Subcutaneous abdominal adipose tissue (tissue), 5 donors: ENCODE measurements at regions not wholly inside any gene's neighbourhood (a gene's known extent, or its start where the extent isn't known, plus 50 kb on each side); places are given as distances from the start of the nearest gene placed in this dataset.

ENCODE experiments used
- H3K27ac ChIP-seq: one replicate; pipeline ENCODE4 v1.7.0; 2013; ENCODE audit warnings: low read depth, mild to moderate bottlenecking, inconsistent platforms, low read length, moderate library complexity
- H3K27me3 ChIP-seq, 5 donors: one replicate each; pipeline ENCODE4 v1.7.0; 2013; ENCODE audit warnings: low read length in 5 of 5, inconsistent platforms in 1 of 5; ENCODE audit not compliant: control insufficient read depth in 5 of 5, insufficient read depth in 4 of 5
- H3K36me3 ChIP-seq, 5 donors: one replicate each; pipeline ENCODE4 v1.7.0; 2013; ENCODE audit warnings: low read length in 5 of 5; ENCODE audit not compliant: control insufficient read depth in 5 of 5, insufficient read depth in 5 of 5
- H3K4me1 ChIP-seq, 5 donors: one replicate each; pipeline ENCODE4 v1.7.0; 2013; ENCODE audit warnings: low read length in 5 of 5, mild to moderate bottlenecking in 3 of 5, moderate library complexity in 1 of 5; ENCODE audit not compliant: control insufficient read depth in 5 of 5, insufficient read depth in 5 of 5
- H3K4me3 ChIP-seq, 5 donors: one replicate each; pipeline ENCODE4 v1.7.0; 2013; ENCODE audit warnings: low read length in 5 of 5, low read depth in 1 of 5
- H3K9ac ChIP-seq, 5 donors: one replicate each; pipeline ENCODE4 v1.7.0; 2013; ENCODE audit warnings: low read length in 5 of 5, mild to moderate bottlenecking in 4 of 5, moderate library complexity in 3 of 5
- H3K9me3 ChIP-seq, 5 donors: one replicate each; pipeline ENCODE4 v1.7.0; 2013; ENCODE audit warnings: low read length in 5 of 5; ENCODE audit not compliant: control insufficient read depth in 5 of 5
- donor health status: healthy.
- donor health status: healthy.
- donor health status: healthy.
- donor health status: healthy.
- donor health status: healthy.

GRCh38 chr2:226275215-226275614 lies 524.4 kb downstream of the IRS1 start:
- Histone ChIP-seq H3K9ac (no peak overlapping the region), H3K27ac (no peak overlapping the region), H3K27me3 (no peaks in the 10 kb centered on the region), H3K36me3 (no peaks in the 10 kb centered on the region), H3K4me3 (no peak overlapping the region), H3K4me1 (peaks cover 0 to 3% (median 1%) of the 10 kb centered on the region in 5 donors), H3K9me3 (no peaks in the 10 kb centered on the region)

GRCh38 chr2:226274143-226274542 lies 525.5 kb downstream of the IRS1 start:
- Histone ChIP-seq H3K27ac (no peak overlapping the region), H3K4me1 (peaks cover 0 to 3% (median 0%) of the 10 kb centered on the region in 5 donors), H3K27me3 (no peaks in the 10 kb centered on the region), H3K9me3 (no peaks in the 10 kb centered on the region), H3K4me3 (no peak overlapping the region), H3K9ac (no peak overlapping the region), H3K36me3 (no peaks in the 10 kb centered on the region)

GRCh38 chr2:226273440-226273839 lies 526.2 kb downstream of the IRS1 start:
- no peaks in the 10 kb centered on the region for H3K27me3 ChIP-seq
- H3K4me3 ChIP-seq = no peak overlapping the region
- H3K4me1 ChIP-seq = peaks cover 0 to 3% (median 0%) of the 10 kb centered on the region in 5 donors
- no peak overlapping the region for H3K9ac ChIP-seq
- H3K27ac ChIP-seq = no peak overlapping the region
- H3K9me3 ChIP-seq = no peaks in the 10 kb centered on the region
- H3K36me3 ChIP-seq = no peaks in the 10 kb centered on the region

- no peaks in the 10 kb centered on the region for H3K36me3 ChIP-seq
- H3K4me1 ChIP-seq = peaks cover 0 to 3% (median 0%) of the 10 kb centered on the region in 5 donors
- H3K4me3 ChIP-seq = no peak overlapping the region
- no peaks in the 10 kb centered on the region for H3K9me3 ChIP-seq
- H3K27ac ChIP-seq = no peak overlapping the region
- H3K9ac ChIP-seq = no peak overlapping the region
- no peaks in the 10 kb centered on the region for H3K27me3 ChIP-seq
Measured at GRCh38 chr2:226272435-226272834, 527.2 kb downstream of the IRS1 start.

- Histone ChIP-seq H3K4me1 (peaks cover 0 to 3% (median 0%) of the 10 kb centered on the region in 5 donors), H3K9me3 (no peaks in the 10 kb centered on the region), H3K4me3 (no peak overlapping the region), H3K27ac (no peak overlapping the region), H3K9ac (no peak overlapping the region), H3K36me3 (no peaks in the 10 kb centered on the region), H3K27me3 (no peaks in the 10 kb centered on the region)
Measured at GRCh38 chr2:226270285-226271058, 529.1 kb downstream of the IRS1 start.

- Histone ChIP-seq H3K9me3 (peaks cover 0 to 1% (median 0%) of the 10 kb centered on the region in 5 donors), H3K36me3 (no peaks in the 10 kb centered on the region), H3K4me1 (peaks cover 0 to 3% (median 0%) of the 10 kb centered on the region in 5 donors), H3K27me3 (no peaks in the 10 kb centered on the region), H3K4me3 (no peak overlapping the region), H3K9ac (no peak overlapping the region), H3K27ac (no peak overlapping the region)
Measured at GRCh38 chr2:226267516-226268289, 531.9 kb downstream of the IRS1 start.

GRCh38 chr2:226256709-226257376 lies 542.8 kb downstream of the IRS1 start:
- H3K27ac ChIP-seq = no peak overlapping the region
- no peaks in the 10 kb centered on the region for H3K9me3 ChIP-seq
- H3K4me3 ChIP-seq = no peak overlapping the region
- H3K4me1 ChIP-seq = no peaks in the 10 kb centered on the region
- H3K9ac ChIP-seq = no peak overlapping the region
- H3K27me3 ChIP-seq = no peaks in the 10 kb centered on the region
- no peaks in the 10 kb centered on the region for H3K36me3 ChIP-seq

GRCh38 chr2:226256237-226256636 lies 543.4 kb downstream of the IRS1 start:
- no peaks in the 10 kb centered on the region for H3K4me1 ChIP-seq
- H3K4me3 ChIP-seq = no peak overlapping the region
- H3K27ac ChIP-seq = no peak overlapping the region
- H3K9ac ChIP-seq = no peak overlapping the region
- no peaks in the 10 kb centered on the region for H3K27me3 ChIP-seq
- H3K9me3 ChIP-seq = no peaks in the 10 kb centered on the region
- no peaks in the 10 kb centered on the region for H3K36me3 ChIP-seq

GRCh38 chr2:226251661-226252060 lies 548.0 kb downstream of the IRS1 start:
- Histone ChIP-seq H3K9me3 (no peaks in the 10 kb centered on the region), H3K27ac (no peak overlapping the region), H3K27me3 (no peaks in the 10 kb centered on the region), H3K9ac (no peak overlapping the region), H3K4me1 (no peaks in the 10 kb centered on the region), H3K36me3 (no peaks in the 10 kb centered on the region), H3K4me3 (no peak overlapping the region)
